GM12892 (cell line): ENCODE measurements at regions not wholly inside any gene's neighbourhood (a gene's known extent, or its start where the extent isn't known, plus 50 kb on each side); places are given as distances from the start of the nearest gene placed in this dataset.

ENCODE experiments used
- DNase-seq: peaks from one replicate; pipeline ENCODE4 v3.0.0; 2011; ENCODE audit not compliant: insufficient read length
- FAIRE-seq: peaks from 2 replicates; lab custom pipeline; 2011; peaks lifted over from hg19 to GRCh38; lab: Jason Lieb, UNC
- POLR2A ChIP-seq: IDR thresholded peaks from 2 replicates; pipeline ENCODE4 v1.6.1; 2011; ENCODE audit warnings: low read depth, low read length, control low read depth
- POLR2AphosphoS5 ChIP-seq: IDR thresholded peaks from 2 replicates; pipeline ENCODE4 v1.6.1; 2011; ENCODE audit warnings: low read depth, low read length, control low read depth
- TAF1 ChIP-seq: IDR thresholded peaks from 2 replicates; pipeline ENCODE4 v1.6.1; 2011; ENCODE audit warnings: low read depth, mild to moderate bottlenecking, control low read depth, low read length, borderline replicate concordance

- no peak for TF ChIP-seq TAF1
- TF ChIP-seq POLR2A = no peak
- no peak for TF ChIP-seq POLR2AphosphoS5
- no peak for FAIRE-seq
Observed at GRCh38 chr2:128805237-128805636, 486.6 kb upstream of the HS6ST1 start.

GRCh38 chr2:128805918-128806317 lies 487.2 kb upstream of the HS6ST1 start:
- FAIRE-seq = no peak
- no peak for DNase-seq
- TF ChIP-seq POLR2A = no peak
- TF ChIP-seq TAF1 = no peak
- TF ChIP-seq POLR2AphosphoS5 = no peak

More at GRCh38 chr2:128805237-128805636, 486.6 kb upstream of the HS6ST1 start:
- no peak for DNase-seq

GRCh38 chr2:128807317-128807716 lies 488.6 kb upstream of the HS6ST1 start:
- no peak for TF ChIP-seq POLR2A
- no peak for TF ChIP-seq TAF1
- TF ChIP-seq POLR2AphosphoS5 = no peak
- DNase-seq = no peak
- no peak for FAIRE-seq

GRCh38 chr2:128808462-128809258 lies 490.0 kb upstream of the HS6ST1 start:
- FAIRE-seq = no peak
- no peak for DNase-seq
- no peak for TF ChIP-seq TAF1
- no peak for TF ChIP-seq POLR2AphosphoS5
- TF ChIP-seq POLR2A = no peak

DNA sequence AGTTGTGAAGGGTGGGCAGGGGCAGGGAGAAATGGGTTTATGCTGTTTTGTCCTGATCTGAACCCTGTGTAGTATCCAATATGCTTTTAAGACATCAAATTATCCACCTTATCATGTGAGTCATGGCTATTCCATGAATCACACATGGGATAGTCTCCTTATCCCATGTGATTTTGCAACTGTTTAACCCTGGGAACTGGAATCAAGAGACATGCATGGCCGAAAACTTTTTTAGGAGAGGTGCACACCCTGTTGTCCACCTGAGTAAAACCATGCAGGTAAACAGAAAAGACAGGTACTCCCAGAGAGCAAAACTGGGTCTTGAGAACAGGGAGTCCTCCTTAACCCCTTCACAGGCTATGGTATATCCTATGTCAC lies 490.6 kb upstream of the HS6ST1 start:
- no peak for FAIRE-seq
- no peak for TF ChIP-seq TAF1
- TF ChIP-seq POLR2AphosphoS5 = no peak
- no peak for TF ChIP-seq POLR2A

DNA sequence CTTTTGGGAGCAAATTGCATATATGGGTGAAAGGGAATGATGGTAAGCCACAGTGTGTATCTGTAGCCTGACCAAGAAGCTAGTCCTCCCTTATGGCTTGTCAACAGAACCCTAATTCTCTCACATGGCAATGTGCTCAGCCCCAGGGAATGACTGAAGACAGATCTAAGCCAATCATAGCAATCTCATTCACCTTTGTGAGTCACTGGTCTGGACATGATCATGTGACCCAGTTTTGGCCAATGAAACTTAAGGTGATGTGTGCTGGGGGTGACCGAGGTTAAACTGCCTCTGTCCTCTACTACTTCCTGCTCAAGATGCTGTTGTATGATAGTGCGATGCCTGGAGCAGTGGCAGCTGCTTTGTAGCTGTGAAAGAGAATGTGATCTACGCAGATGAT lies 491.2 kb upstream of the HS6ST1 start:
- DNase-seq = no peak
- FAIRE-seq = no peak
- no peak for TF ChIP-seq POLR2AphosphoS5
- no peak for TF ChIP-seq TAF1
- no peak for TF ChIP-seq POLR2A

More for the DNA sequence above, 490.6 kb upstream of the HS6ST1 start:
- no peak for DNase-seq

DNA sequence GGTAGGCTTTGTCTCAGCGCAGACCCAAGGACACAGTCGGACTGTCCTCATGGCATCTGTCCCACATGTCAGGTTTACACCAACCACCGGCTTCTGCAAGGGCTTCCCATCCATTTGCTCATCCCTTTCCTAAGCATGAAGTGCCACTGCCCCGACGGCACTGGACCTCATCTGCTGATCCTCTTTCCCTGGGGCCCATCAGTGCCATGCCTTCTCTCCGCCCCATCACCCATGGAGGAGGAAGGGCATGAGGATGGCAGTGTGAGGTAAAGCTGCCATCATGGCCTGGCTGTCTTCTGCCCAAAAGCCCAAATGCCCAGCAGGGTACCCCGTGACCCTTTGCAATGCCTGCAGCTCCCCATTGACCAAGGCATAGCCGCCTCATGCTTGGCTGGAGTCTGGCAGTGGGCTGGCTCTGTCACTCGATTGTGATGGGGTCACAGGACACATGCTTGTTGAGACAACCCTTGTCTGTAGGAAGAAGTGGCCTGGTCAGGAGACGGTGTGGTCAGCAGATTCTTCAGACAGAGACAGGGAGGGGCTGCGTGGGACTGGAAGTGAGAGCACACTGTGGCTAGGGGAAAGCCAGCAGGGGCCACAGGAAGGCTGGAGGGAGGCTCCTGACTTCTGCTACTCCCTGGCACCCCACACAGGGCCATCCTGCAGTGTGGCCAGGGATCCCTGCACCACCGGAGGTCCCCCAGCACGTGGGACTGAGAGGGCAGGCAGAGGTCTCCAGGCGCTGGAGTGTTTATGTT lies 493.7 kb upstream of the HS6ST1 start:
- DNase-seq = no peak
- FAIRE-seq = no peak
- TF ChIP-seq POLR2A = no peak
- TF ChIP-seq POLR2AphosphoS5 = no peak
- no peak for TF ChIP-seq TAF1

DNA sequence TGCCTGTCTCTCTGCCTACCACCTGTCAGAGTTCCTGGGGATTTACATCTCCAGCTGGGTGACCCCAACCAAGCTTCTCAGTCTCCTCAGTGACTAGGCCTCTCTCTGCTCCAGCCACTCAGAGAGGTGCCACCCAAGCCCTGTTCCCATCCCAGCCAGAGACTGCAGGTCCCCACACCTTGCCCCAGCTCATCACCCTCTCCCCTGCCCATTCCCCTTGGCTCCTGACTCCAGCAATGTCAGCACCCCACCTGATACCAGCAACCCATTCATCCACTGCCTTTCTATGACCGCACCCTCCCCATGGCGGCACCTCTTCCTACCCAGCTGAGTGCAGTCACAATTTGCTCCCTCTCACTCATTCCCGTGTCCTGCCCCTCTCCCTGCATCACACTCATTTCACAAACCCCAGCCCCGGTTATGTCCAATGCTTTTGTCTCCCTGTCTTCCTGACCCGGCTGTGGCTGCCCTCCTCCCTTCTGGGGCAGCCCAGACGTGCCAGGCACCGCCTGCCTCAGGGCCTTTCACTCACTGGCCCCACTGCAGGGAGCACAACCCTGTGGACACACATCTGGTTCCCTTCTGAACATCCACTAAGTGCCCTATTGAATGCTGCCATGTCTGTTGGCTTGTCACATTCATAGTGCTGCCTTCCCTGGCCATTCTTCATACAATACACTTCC lies 494.8 kb upstream of the HS6ST1 start:
- no peak for DNase-seq
- TF ChIP-seq TAF1 = no peak
- no peak for TF ChIP-seq POLR2A
- no peak for TF ChIP-seq POLR2AphosphoS5
- FAIRE-seq = no peak

GRCh38 chr2:128815248-128815647 lies 496.6 kb upstream of the HS6ST1 start:
- DNase-seq (no peak), FAIRE-seq (no peak)
- no peak for TF ChIP-seq POLR2AphosphoS5
- TF ChIP-seq POLR2A = no peak
- no peak for TF ChIP-seq TAF1

DNA sequence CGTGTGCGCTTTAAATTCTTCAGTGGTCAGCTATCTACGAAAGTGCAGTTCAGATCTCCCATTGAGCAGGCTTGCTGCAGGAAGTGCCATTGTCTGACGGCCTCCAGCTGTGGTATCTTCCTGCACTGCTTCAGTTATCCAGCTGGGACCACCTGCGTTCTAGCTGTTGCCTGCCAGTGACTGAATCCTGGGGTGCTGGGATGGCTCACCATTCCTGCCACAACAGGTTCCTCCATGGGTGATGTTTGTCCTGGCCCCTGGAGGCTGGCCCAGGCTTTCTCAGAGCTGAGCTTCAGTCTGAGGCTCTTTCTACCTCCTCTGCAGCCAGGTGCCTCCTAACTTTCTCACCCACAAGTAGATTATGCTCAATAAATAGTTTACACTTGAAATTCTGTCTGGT lies 498.5 kb upstream of the HS6ST1 start:
- DNase-seq = no peak
- FAIRE-seq = no peak
- no peak for TF ChIP-seq POLR2AphosphoS5
- no peak for TF ChIP-seq TAF1
- no peak for TF ChIP-seq POLR2A

DNA sequence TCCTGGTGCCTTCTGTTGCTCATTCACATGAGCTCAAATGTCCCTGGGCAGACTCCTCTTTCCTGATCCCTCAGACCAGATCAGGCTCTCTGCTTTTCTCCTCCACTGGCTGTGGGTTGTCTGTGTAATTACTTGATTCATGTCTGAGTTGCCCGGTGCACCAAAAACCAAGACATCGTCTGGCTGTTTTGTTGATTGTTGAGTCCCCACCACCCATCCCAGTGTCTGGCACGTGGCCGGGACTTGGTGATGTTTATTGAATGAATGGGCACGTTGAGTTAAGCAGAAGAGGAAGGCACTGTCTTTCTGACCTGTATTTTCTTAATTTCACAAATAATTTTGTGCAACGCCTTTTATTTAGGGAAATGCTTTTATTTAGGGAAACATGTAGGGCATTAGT lies 499.1 kb upstream of the HS6ST1 start:
- DNase-seq = no peak
- FAIRE-seq = no peak
- no peak for TF ChIP-seq POLR2A
- TF ChIP-seq TAF1 = no peak
- no peak for TF ChIP-seq POLR2AphosphoS5

DNA sequence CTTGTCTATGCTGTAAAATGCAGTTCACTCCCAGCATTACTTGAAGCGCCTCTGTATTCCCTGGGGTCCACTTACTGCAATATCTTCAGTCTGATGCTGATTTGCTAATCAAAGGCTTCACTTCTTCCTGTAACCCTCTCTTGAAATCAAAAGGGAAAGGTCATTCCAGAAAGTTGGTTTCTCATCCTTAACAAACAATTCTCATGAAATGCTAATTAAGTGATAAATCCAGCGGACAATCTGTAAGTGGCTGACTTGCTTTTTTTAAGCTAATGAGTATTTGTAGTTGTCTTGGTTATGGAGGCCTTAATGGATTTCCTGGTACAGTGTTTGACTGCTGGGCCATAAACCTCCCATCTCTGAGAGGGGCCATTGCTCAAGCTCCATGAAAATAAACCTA lies 499.6 kb upstream of the HS6ST1 start:
- FAIRE-seq = no peak
- TF ChIP-seq POLR2A = no peak
- no peak for TF ChIP-seq POLR2AphosphoS5
- TF ChIP-seq TAF1 = no peak
- DNase-seq = no peak
